OCI-LY7 (cell line): ENCODE measurements at regions not wholly inside any gene's neighbourhood (a gene's known extent, or its start where the extent isn't known, plus 50 kb on each side); places are given as distances from the start of the nearest gene placed in this dataset.

Source experiments
- BruUV-seq: library from RNA; stranded (reverse); fragments of 400-500 nt; replicated peaks from 2 replicates; lab custom pipeline; 2021; lab: Mats Ljungman, UMichigan
- CTCF ChIA-PET: fragments of 300-600 bp; sonication (Branson Sonifier 250); formaldehyde crosslinking; loops from one replicate; lab custom pipeline; 2022; ENCODE audit warnings: antibody characterized with exemption; ENCODE audit not compliant: unreplicated experiment; lab: Charles Lee
- POLR2A ChIA-PET: fragments of 300-600 bp; sonication (Branson Sonifier 250); formaldehyde crosslinking; loops from one replicate; lab custom pipeline; 2022; ENCODE audit warnings: antibody characterized with exemption; lab: Charles Lee
- DNase-seq: peaks from one replicate; pipeline ENCODE4 v3.0.0-alpha.2; 2015; ENCODE audit warnings: low spot score
- H2AFZ ChIP-seq: fragments of 200-600 bp; sonication (generic), shearing (Covaris generic); 2 replicates; pipeline ENCODE4 v1.6.1; 2014; ENCODE audit warnings: mild to moderate bottlenecking, antibody characterized with exemption, low read length, moderate library complexity
- H3K27ac ChIP-seq: fragments of 200-600 bp; sonication (generic); 2 replicates; pipeline ENCODE4 v1.5.1; 2014; ENCODE audit warnings: mixed run types, low read depth, mild to moderate bottlenecking, moderate library complexity, low read length, inconsistent platforms; ENCODE audit not compliant: poor library complexity, severe bottlenecking
- H3K36me3 ChIP-seq: fragments of 200-600 bp; sonication (generic); 2 replicates; pipeline ENCODE4 v1.6.1; 2014; ENCODE audit warnings: mild to moderate bottlenecking, antibody characterized with exemption, low read length, moderate library complexity, mixed read lengths; ENCODE audit not compliant: insufficient read depth
- H3K4me1 ChIP-seq: fragments of 200-600 bp; sonication (generic); 2 replicates; pipeline ENCODE4 v1.5.1; 2014; ENCODE audit warnings: mild to moderate bottlenecking, low read length; ENCODE audit not compliant: insufficient read depth, poor library complexity, severe bottlenecking
- H3K4me2 ChIP-seq: fragments of 200-600 bp; sonication (generic); 2 replicates; pipeline ENCODE4 v1.6.1; 2014; ENCODE audit warnings: mild to moderate bottlenecking, low read length
- H3K4me3 ChIP-seq: fragments of 200-600 bp; sonication (generic); 2 replicates; pipeline ENCODE4 v1.5.1; 2014; ENCODE audit warnings: mild to moderate bottlenecking, low read depth, low read length; ENCODE audit not compliant: poor library complexity, severe bottlenecking
- H3K79me2 ChIP-seq: fragments of 200-600 bp; sonication (generic); 2 replicates; pipeline ENCODE4 v1.6.1; 2016; ENCODE audit warnings: low read depth, mild to moderate bottlenecking, low read length, moderate library complexity, mixed read lengths; ENCODE audit not compliant: insufficient read depth
- H3K9me2 ChIP-seq: fragments of 200-600 bp; sonication (generic); 2 replicates; pipeline ENCODE4 v1.6.1; 2016; ENCODE audit warnings: mild to moderate bottlenecking, low read length, mixed read lengths; ENCODE audit not compliant: insufficient read depth
- H3K9me3 ChIP-seq: fragments of 200-600 bp; sonication (generic); 2 replicates; pipeline ENCODE4 v1.6.1; 2014; ENCODE audit warnings: mild to moderate bottlenecking, mixed run types, low read length, mixed read lengths
- H4K20me1 ChIP-seq: fragments of 200-600 bp; sonication (generic); 2 replicates; pipeline ENCODE4 v1.6.1; 2014; ENCODE audit warnings: mild to moderate bottlenecking, antibody characterized with exemption, low read length, moderate library complexity, mixed read lengths; ENCODE audit not compliant: insufficient read depth
- EZH2phosphoT487 ChIP-seq: fragments of 200-600 bp; sonication (generic); IDR thresholded peaks from 2 replicates; pipeline ENCODE4 v1.6.1; 2018; ENCODE audit warnings: low read depth, borderline replicate concordance, mild to moderate bottlenecking, mixed run types, antibody characterized with exemption, low read length, moderate library complexity, mixed read lengths
- intact Hi-C: fragments of 100-400 bp; cut with micrococcal nuclease; formaldehyde crosslinking; loops from one replicate; pipeline ENCODE4 v1.10.0; 2022; ENCODE audit not compliant: unreplicated experiment
- TF ChIP-seq, protein P1 (sequence below): fragments of 200-600 bp; sonication (generic); conservative IDR thresholded peaks from 2 replicates; pipeline ENCODE4 v1.5.1; 2014; ENCODE audit warnings: mild to moderate bottlenecking, antibody characterized with exemption, low read length, moderate library complexity, mixed read lengths

DNA sequence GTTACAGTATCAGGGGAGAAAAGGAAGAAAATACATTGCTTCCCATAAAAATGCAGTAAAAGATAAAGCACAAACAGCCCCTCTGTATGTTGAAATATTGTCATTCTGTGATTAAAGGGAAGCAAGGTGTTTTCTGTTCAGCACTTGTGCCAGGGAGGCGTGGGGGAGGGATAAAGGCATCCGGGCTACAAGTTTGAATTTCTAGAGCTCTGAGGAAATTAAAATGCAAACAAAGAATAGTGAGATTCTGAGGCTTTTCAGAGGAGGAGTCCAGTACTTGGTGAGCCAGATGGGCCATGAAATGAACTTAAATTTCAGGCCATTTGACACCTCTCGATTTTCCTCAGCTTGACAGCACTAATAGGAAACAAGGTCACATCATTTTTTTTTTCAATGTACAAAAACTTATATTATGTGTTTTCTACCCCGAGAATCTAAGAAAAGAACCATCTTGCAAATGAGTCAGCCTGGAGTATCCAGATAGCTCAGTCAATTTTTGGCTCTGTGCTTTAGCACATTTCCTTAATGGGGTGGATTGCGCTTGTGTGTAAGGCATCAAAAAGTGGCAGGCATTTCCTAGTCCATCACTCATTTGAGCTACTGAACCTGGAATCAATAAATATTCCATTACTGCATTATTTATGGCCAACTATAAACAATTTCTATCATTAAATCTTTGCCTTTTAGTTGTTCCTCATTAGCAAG is 640.8 kb upstream of the TBL1XR1 start:
- Histone ChIP-seq H3K27ac (no peak overlapping the region), H3K79me2 (no peaks in the 10 kb centered on the region), H3K4me3 (no peak overlapping the region), H2AFZ (no peak overlapping the region), H3K9me2 (no peaks in the 10 kb centered on the region), H4K20me1 (no peaks in the 10 kb centered on the region), H3K36me3 (no peaks in the 10 kb centered on the region), H3K9me3 (no peaks in the 10 kb centered on the region), H3K4me2 (no peak overlapping the region), H3K4me1 (no peaks in the 10 kb centered on the region)
- TF ChIP-seq, protein P1, sequence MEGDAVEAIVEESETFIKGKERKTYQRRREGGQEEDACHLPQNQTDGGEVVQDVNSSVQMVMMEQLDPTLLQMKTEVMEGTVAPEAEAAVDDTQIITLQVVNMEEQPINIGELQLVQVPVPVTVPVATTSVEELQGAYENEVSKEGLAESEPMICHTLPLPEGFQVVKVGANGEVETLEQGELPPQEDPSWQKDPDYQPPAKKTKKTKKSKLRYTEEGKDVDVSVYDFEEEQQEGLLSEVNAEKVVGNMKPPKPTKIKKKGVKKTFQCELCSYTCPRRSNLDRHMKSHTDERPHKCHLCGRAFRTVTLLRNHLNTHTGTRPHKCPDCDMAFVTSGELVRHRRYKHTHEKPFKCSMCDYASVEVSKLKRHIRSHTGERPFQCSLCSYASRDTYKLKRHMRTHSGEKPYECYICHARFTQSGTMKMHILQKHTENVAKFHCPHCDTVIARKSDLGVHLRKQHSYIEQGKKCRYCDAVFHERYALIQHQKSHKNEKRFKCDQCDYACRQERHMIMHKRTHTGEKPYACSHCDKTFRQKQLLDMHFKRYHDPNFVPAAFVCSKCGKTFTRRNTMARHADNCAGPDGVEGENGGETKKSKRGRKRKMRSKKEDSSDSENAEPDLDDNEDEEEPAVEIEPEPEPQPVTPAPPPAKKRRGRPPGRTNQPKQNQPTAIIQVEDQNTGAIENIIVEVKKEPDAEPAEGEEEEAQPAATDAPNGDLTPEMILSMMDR = no peak
- no peak for TF ChIP-seq EZH2phosphoT487
- no peak for DNase-seq
- intact Hi-C loops = no loop called here
- CTCF ChIA-PET = interaction anchor here (0.6 kb wide), 1 partner anchor 431 kb away, joined by 3 read pairs; no protein-coding TSS in a partner anchor
- POLR2A ChIA-PET = no interaction called here
- no TSS peak for BruUV-seq

DNA sequence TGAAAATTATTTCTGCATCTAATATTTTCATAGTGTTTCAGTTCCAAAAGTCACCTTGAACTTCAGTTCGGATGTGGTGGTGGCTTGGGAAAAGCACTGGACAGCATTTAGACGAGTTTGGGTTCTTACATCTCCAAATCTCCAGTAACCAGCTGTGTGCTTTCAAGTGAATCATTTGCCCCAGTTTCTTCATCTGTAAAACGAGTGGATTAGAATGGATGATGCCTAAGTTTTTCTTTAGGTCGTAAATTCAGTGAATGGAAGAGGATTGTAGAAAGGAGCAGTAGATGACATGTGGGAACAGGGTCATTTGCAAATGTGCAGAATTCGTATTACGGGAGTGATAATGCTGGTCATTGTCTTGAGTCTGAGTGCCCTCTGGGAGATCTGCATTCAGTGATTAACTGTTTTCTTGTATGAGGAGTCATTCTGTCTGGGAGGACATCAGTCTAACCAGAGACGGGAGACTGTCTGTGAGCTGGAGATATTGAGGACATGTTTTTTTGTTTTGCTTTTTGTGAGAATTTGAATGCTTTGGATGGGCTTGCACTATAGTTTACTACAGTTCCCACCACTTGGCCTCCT is 641.6 kb upstream of the TBL1XR1 start:
- no peak for DNase-seq
- H3K27ac ChIP-seq = no peak overlapping the region
- CTCF ChIA-PET = interaction anchor here (0.6 kb wide), 1 partner anchor 430 kb away, joined by 3 read pairs; no protein-coding TSS in a partner anchor
- H3K9me3 ChIP-seq = no peaks in the 10 kb centered on the region
- POLR2A ChIA-PET = no interaction called here
- H3K9me2 ChIP-seq = no peaks in the 10 kb centered on the region
- no peaks in the 10 kb centered on the region for H4K20me1 ChIP-seq
- H3K4me3 ChIP-seq = no peak overlapping the region
- no TSS peak for BruUV-seq
- TF ChIP-seq, protein P1 = no peak
- no peak for TF ChIP-seq EZH2phosphoT487
- no peaks in the 10 kb centered on the region for H3K4me1 ChIP-seq
- H2AFZ ChIP-seq = no peak overlapping the region
- no peaks in the 10 kb centered on the region for H3K79me2 ChIP-seq
- no peaks in the 10 kb centered on the region for H3K36me3 ChIP-seq
- intact Hi-C loops = no loop called here
- no peak overlapping the region for H3K4me2 ChIP-seq

DNA sequence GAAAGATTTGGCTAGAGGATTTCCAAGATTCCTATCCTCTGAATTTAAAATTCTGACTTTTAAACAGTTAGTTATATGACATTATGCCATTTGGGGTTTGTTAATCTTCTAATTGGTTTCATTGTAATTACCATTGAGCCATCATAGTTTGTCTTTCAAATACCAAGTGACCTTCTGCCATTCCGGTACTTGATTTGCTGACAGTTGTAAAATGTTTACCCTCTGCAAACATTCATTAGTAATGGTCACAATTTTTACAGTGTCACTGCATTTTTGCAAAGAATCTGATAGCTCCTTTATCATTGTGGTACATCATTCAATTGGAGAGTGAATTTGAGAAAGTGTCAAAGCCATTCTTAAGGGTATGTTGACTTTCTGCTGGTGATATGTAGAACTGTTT is 645.0 kb upstream of the TBL1XR1 start:
- ChIA-PET CTCF (no interaction called here), POLR2A (no interaction called here)
- Histone ChIP-seq H3K9me3 (no peaks in the 10 kb centered on the region), H3K36me3 (no peaks in the 10 kb centered on the region), H3K4me1 (no peaks in the 10 kb centered on the region), H3K79me2 (no peaks in the 10 kb centered on the region), H3K9me2 (no peaks in the 10 kb centered on the region), H3K4me2 (no peak overlapping the region), H3K27ac (no peak overlapping the region), H4K20me1 (no peaks in the 10 kb centered on the region), H2AFZ (no peak overlapping the region), H3K4me3 (no peak overlapping the region)
- BruUV-seq = no TSS peak
- DNase-seq = no peak
- intact Hi-C loops = no loop called here
- TF ChIP-seq, protein P1 = no peak
- TF ChIP-seq EZH2phosphoT487 = no peak
